ENCODE measurements at regions not wholly inside any gene's neighbourhood (a gene's known extent, or its start where the extent isn't known, plus 50 kb on each side); places are given as distances from the start of the nearest gene placed in this dataset.

DNA sequence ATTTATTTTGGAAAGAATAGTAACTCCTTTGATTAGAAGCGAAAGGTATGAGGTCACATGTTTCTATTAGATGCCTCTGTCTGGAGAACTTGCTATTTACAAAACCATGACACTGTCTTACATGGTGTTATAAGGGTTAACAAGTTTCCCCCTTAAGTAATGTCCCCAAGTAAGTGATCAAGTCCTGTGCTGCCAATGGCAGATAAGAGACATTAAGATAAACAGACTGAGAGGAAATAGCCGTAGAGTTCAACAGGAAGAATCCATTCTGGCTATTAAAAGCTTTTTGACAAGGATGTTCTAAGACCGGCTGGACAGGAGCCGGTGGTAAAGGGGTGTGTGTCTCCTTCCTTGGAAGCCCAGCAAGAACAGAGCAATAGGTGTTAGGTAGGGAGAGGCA, 257.5 kb downstream of the GADD45G start:
- Histone ChIP-seq H3K9me3 (ENCODE audit: control insufficient read depth, low read length) (peaks cover 8% of the 10 kb centered on the region), H3K4me3 (ENCODE audit: low read length) (no peak overlapping the region), H3K36me3 (ENCODE audit: control insufficient read depth, insufficient read depth, low read length) (no peaks in the 10 kb centered on the region), H3K27me3 (ENCODE audit: control insufficient read depth, insufficient read depth, low read length, poor library complexity, severe bottlenecking) (no peaks in the 10 kb centered on the region), H3K9ac (ENCODE audit: extremely low read depth, low read length, poor library complexity, severe bottlenecking) (no peak overlapping the region), H3K27ac (ENCODE audit: low read depth, low read length) (no peak overlapping the region), H3K4me1 (ENCODE audit: control insufficient read depth, insufficient read depth, low read length) (peaks cover 7% of the 10 kb centered on the region)
- WGBS, 2 experiments (ENCODE audit: insufficient coverage in 1 of 2, insufficient read length in 1 of 2): 67 to 90% methylated on average over 1 to 4 of the region's 4 CpGs
- Mint-ChIP-seq H3K27ac (peak overlapping the region; percentile 18), H3K4me3 (no peak overlapping the region), H3K36me3 (ENCODE audit: low read depth) (no peaks in the 10 kb centered on the region), H3K27me3 (ENCODE audit: insufficient read depth) (peaks cover 1% of the 10 kb centered on the region), H3K4me1 (peaks cover 11% of the 10 kb centered on the region), H3K9me3 (peaks cover 7% of the 10 kb centered on the region)
- TF ChIP-seq CTCF (conservative IDR thresholded peaks at IDR 0.05): no peak
- no peak for DNase-seq

DNA sequence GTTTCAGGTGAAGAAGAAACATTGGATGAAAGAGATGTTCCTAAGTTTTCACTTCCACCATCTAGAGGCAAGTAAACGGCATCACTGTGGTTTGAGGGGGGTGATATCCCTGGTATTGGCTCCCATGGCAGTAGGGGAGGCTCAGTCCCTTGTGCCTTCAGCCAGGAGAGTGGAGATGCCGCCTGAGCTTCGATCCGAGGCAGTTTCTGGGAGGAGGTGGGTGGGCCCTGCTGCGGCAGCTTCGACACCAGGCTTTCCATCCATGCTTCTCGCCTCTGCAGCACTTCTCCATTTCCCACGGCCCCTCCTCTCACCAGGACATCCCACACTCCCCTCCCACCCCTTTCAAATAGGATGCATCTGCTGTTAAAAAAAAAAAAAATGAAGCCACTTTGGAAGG, 258.3 kb downstream of the GADD45G start:
- no peak for DNase-seq
- Histone ChIP-seq H3K4me3 (ENCODE audit: low read length) (no peak overlapping the region), H3K4me1 (ENCODE audit: control insufficient read depth, insufficient read depth, low read length) (peaks cover 7% of the 10 kb centered on the region), H3K27me3 (ENCODE audit: control insufficient read depth, insufficient read depth, low read length, poor library complexity, severe bottlenecking) (no peaks in the 10 kb centered on the region), H3K9me3 (ENCODE audit: control insufficient read depth, low read length) (peaks cover 5% of the 10 kb centered on the region), H3K9ac (ENCODE audit: extremely low read depth, low read length, poor library complexity, severe bottlenecking) (no peak overlapping the region), H3K27ac (ENCODE audit: low read depth, low read length) (no peak overlapping the region), H3K36me3 (ENCODE audit: control insufficient read depth, insufficient read depth, low read length) (no peaks in the 10 kb centered on the region)
- TF ChIP-seq CTCF (conservative IDR thresholded peaks at IDR 0.05): no peak
- 82% methylated on average over 8 of the region's 8 CpGs; no CpG with 5 or more reads in 1 of the 2 experiments for WGBS, 2 experiments (ENCODE audit: insufficient coverage in 1 of 2, insufficient read length in 1 of 2)
- H3K9me3 Mint-ChIP-seq: peaks cover 5% of the 10 kb centered on the region
- peaks cover 11% of the 10 kb centered on the region for H3K4me1 Mint-ChIP-seq
- no peaks in the 10 kb centered on the region for H3K36me3 Mint-ChIP-seq (ENCODE audit: low read depth)
- H3K27ac Mint-ChIP-seq: no peak overlapping the region
- H3K4me3 Mint-ChIP-seq: no peak overlapping the region
- peaks cover 1% of the 10 kb centered on the region for H3K27me3 Mint-ChIP-seq (ENCODE audit: insufficient read depth)

- no peak overlapping the region for H3K27ac ChIP-seq (ENCODE audit: low read depth, low read length)
- TF ChIP-seq CTCF (conservative IDR thresholded peaks at IDR 0.05): no peak
- Mint-ChIP-seq H3K36me3 (ENCODE audit: low read depth) (no peaks in the 10 kb centered on the region), H3K27me3 (ENCODE audit: insufficient read depth) (peaks cover 1% of the 10 kb centered on the region), H3K4me1 (peaks cover 11% of the 10 kb centered on the region), H3K4me3 (no peak overlapping the region), H3K27ac (no peak overlapping the region), H3K9me3 (no peaks in the 10 kb centered on the region)
- peaks cover 7% of the 10 kb centered on the region for H3K4me1 ChIP-seq (ENCODE audit: control insufficient read depth, insufficient read depth, low read length)
- no peak overlapping the region for H3K9ac ChIP-seq (ENCODE audit: extremely low read depth, low read length, poor library complexity, severe bottlenecking)
- H3K9me3 ChIP-seq (ENCODE audit: control insufficient read depth, low read length): no peaks in the 10 kb centered on the region
- no peaks in the 10 kb centered on the region for H3K27me3 ChIP-seq (ENCODE audit: control insufficient read depth, insufficient read depth, low read length, poor library complexity, severe bottlenecking)
- no peak for DNase-seq
- WGBS, 2 experiments (ENCODE audit: insufficient coverage in 1 of 2, insufficient read length in 1 of 2): 91 to 100% methylated on average over 4 to 6 of the region's 6 CpGs
- H3K4me3 ChIP-seq (ENCODE audit: low read length): no peak overlapping the region
- H3K36me3 ChIP-seq (ENCODE audit: control insufficient read depth, insufficient read depth, low read length): no peaks in the 10 kb centered on the region
Observed at GRCh38 chr9:89863837-89864236, 259.0 kb downstream of the GADD45G start.

Data from endodermal cell (in vitro differentiated cells).